HEK293T (cell line): ENCODE measurements at regions not wholly inside any gene's neighbourhood (a gene's known extent, or its start where the extent isn't known, plus 50 kb on each side); places are given as distances from the start of the nearest gene placed in this dataset.

Source experiments
- CTCF ChIA-PET: fragments of 350-600 bp; formaldehyde crosslinking; extraction: SDS; loops from one replicate; lab custom pipeline; 2021; ENCODE audit warnings: antibody characterized with exemption, inconsistent platforms; lab: Yijun Ruan, JAX
- POLR2A ChIA-PET: fragments of 350-600 bp; formaldehyde crosslinking; extraction: SDS; loops from one replicate; lab custom pipeline; 2020; ENCODE audit warnings: antibody characterized with exemption, inconsistent platforms; lab: Yijun Ruan, JAX
- DNase-seq: peaks from one replicate; pipeline ENCODE4 v3.0.0; 2012; ENCODE audit warnings: mixed read lengths; ENCODE audit errors: extremely low spot score
- ARNT ChIP-seq: fragments of 450-650 bp; IDR thresholded peaks from 2 replicates; pipeline ENCODE4 v1.6.1; 2017; ENCODE audit warnings: mild to moderate bottlenecking
- BHLHE40 ChIP-seq: fragments of 450-650 bp; IDR thresholded peaks from 2 replicates; pipeline ENCODE4 v1.6.1; 2016; ENCODE audit warnings: mild to moderate bottlenecking, moderate library complexity, borderline replicate concordance
- CTBP1 ChIP-seq: fragments of 450-650 bp; IDR thresholded peaks from 2 replicates; pipeline ENCODE4 v1.6.1; 2016; ENCODE audit warnings: borderline replicate concordance
- ELF4 ChIP-seq: fragments of 450-650 bp; IDR thresholded peaks from 2 replicates; pipeline ENCODE4 v1.6.1; 2017; ENCODE audit warnings: antibody characterized with exemption
- FOXA1 ChIP-seq: fragments of 450-650 bp; IDR thresholded peaks from 2 replicates; pipeline ENCODE4 v1.6.1; 2016; ENCODE audit warnings: mild to moderate bottlenecking
- FOXK2 ChIP-seq: fragments of 450-650 bp; IDR thresholded peaks from 2 replicates; pipeline ENCODE4 v1.6.1; 2016; ENCODE audit warnings: mild to moderate bottlenecking
- FOXM1 ChIP-seq: fragments of 450-650 bp; IDR thresholded peaks from 2 replicates; pipeline ENCODE4 v1.6.1; 2017; ENCODE audit warnings: mild to moderate bottlenecking, borderline replicate concordance
- HDGF ChIP-seq: fragments of 450-650 bp; IDR thresholded peaks from 2 replicates; pipeline ENCODE4 v1.6.1; 2017; ENCODE audit warnings: antibody characterized with exemption, borderline replicate concordance
- L3MBTL2 ChIP-seq: fragments of 450-650 bp; conservative IDR thresholded peaks from 2 replicates; pipeline ENCODE4 v1.6.1; 2016; ENCODE audit warnings: mild to moderate bottlenecking
- LEF1 ChIP-seq: fragments of 450-650 bp; IDR thresholded peaks from 2 replicates; pipeline ENCODE4 v1.6.1; 2017; ENCODE audit warnings: mild to moderate bottlenecking, borderline replicate concordance
- NFRKB ChIP-seq: fragments of 450-650 bp; IDR thresholded peaks from 2 replicates; pipeline ENCODE4 v1.6.1; 2016; ENCODE audit warnings: mild to moderate bottlenecking, moderate library complexity
- SP1 ChIP-seq: fragments of 450-650 bp; IDR thresholded peaks from 2 replicates; pipeline ENCODE4 v1.6.1; 2017
- SUZ12 ChIP-seq: fragments of 450-650 bp; IDR thresholded peaks from 2 replicates; pipeline ENCODE4 v1.6.1; 2016; ENCODE audit warnings: mild to moderate bottlenecking
- TARDBP ChIP-seq: fragments of 450-650 bp; IDR thresholded peaks from 2 replicates; pipeline ENCODE4 v1.6.1; 2016
- ZNF384 ChIP-seq: fragments of 450-650 bp; IDR thresholded peaks from 2 replicates; pipeline ENCODE4 v1.6.1; 2016
- TF ChIP-seq, protein P1 (sequence below): fragments of 450-650 bp; IDR thresholded peaks from 2 replicates; pipeline ENCODE4 v1.6.1; 2016

- no peak for TF ChIP-seq ARNT
- no peak for TF ChIP-seq LEF1
- TF ChIP-seq ZNF384: no peak
- TF ChIP-seq, protein P1, sequence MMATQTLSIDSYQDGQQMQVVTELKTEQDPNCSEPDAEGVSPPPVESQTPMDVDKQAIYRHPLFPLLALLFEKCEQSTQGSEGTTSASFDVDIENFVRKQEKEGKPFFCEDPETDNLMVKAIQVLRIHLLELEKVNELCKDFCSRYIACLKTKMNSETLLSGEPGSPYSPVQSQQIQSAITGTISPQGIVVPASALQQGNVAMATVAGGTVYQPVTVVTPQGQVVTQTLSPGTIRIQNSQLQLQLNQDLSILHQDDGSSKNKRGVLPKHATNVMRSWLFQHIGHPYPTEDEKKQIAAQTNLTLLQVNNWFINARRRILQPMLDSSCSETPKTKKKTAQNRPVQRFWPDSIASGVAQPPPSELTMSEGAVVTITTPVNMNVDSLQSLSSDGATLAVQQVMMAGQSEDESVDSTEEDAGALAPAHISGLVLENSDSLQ: no peak
- no peak for TF ChIP-seq SP1
- no peak for TF ChIP-seq ELF4
- no peak for TF ChIP-seq CTBP1
- no peak for TF ChIP-seq SUZ12
- ChIA-PET POLR2A (no interaction called here), CTCF (no interaction called here)
- no peak for DNase-seq
Measured at GRCh38 chr12:67562513-67563287, 85.8 kb upstream of the DYRK2 start.

GRCh38 chr12:67568055-67568454, 80.5 kb upstream of the DYRK2 start:
- TF ChIP-seq FOXK2 (no peak), HDGF (no peak), SP1 (no peak), FOXM1 (no peak), TARDBP (no peak), SUZ12 (no peak), NFRKB (no peak)
- POLR2A ChIA-PET: no interaction called here
- CTCF ChIA-PET: no interaction called here
- no peak for DNase-seq

DNA sequence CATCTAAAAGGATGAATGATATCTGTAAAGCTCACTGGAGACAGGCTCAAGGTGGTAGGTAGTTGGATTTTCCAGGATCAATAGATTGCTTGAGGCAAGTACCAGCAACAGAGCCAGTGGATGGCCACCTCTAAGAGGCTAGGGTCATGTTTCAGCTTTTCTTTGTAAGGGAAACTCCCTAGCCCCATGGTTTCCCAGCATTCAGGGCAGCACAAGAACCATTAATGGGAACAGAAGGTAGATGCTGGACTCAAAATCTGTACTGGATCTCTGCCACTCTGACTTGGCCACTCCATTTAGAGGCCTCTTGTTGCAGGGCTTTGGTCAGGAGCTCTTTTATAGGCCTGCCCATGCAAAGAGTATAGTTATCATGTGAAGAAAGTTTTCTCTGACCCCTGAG, 76.1 kb upstream of the DYRK2 start:
- TF ChIP-seq SUZ12 (no peak), ELF4 (no peak), TARDBP (no peak), L3MBTL2 (no peak), BHLHE40 (no peak), FOXK2 (no peak), SP1 (no peak), LEF1 (no peak), FOXM1 (no peak), HDGF (no peak), CTBP1 (no peak), FOXA1 (no peak), ARNT (no peak), ZNF384 (no peak), NFRKB (no peak)
- TF ChIP-seq, protein P1: no peak
- POLR2A ChIA-PET: no interaction called here
- CTCF ChIA-PET: no interaction called here
- DNase-seq: no peak

GRCh38 chr12:67573566-67573965, 75.0 kb upstream of the DYRK2 start:
- no peak for DNase-seq
- ChIA-PET CTCF (no interaction called here), POLR2A (no interaction called here)

DNA sequence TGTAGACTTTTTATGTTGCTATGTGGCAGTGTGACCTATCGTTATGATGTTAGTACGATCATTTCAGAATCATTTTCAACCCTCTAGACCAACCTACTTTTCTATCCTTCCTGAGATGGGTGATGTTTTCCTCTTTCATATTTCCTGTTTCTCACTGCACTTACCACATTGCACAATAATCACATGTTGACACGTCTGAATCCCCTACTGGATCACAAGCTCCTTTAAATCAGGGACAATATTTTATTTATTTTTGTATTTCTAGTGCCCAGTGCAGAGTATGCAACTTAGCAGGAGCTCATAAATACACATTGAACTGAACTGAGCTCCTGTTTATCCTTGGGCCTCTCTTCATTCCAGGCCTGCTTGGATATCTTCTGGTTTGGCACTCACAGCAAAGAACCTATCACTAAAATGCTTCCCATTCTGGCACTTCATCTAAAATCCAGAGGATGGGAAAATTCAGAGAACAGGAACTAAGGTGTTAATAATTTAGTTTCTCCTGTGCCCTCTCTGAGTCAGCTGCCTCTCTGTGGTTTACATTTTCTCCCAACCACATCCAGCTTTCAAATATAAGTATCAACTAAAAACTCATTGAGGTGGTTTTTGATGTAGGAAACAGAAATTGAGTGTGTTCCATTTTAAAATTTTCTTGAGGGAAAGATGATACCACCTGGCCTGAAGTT, 69.4 kb upstream of the DYRK2 start:
- CTCF ChIA-PET: no interaction called here
- DNase-seq: no peak
- TF ChIP-seq FOXM1 (no peak), BHLHE40 (no peak), FOXK2 (no peak), CTBP1 (no peak), TARDBP (no peak), NFRKB (no peak), ZNF384 (no peak), LEF1 (no peak), SUZ12 (no peak), L3MBTL2 (no peak), FOXA1 (no peak), HDGF (no peak), SP1 (no peak), ELF4 (no peak), ARNT (no peak)
- TF ChIP-seq, protein P1: no peak
- POLR2A ChIA-PET: no interaction called here

More at GRCh38 chr12:67573566-67573965, 75.0 kb upstream of the DYRK2 start:
- TF ChIP-seq FOXM1: no peak
- no peak for TF ChIP-seq CTBP1
- TF ChIP-seq SP1: no peak
- TF ChIP-seq BHLHE40: no peak
- TF ChIP-seq HDGF: no peak
- no peak for TF ChIP-seq TARDBP
- TF ChIP-seq FOXK2: no peak
- no peak for TF ChIP-seq NFRKB
- no peak for TF ChIP-seq SUZ12
- TF ChIP-seq ZNF384: no peak
- no peak for TF ChIP-seq LEF1
- TF ChIP-seq L3MBTL2: no peak

DNA sequence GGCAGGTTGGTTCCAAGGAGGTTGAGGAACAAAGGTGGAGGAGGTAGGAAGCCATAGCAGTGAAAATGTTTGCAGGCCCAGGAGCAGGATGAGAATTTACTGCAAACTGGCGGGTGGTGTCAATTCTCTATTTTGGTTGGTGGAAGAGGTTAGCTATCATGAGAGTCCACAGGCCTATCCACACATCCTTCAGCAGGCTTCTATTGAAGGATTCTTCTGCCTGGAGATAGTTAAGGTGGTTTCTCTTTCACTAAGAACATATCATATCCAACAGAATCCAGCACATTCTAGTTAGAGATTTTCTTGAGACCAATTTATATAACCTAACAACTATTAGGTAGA, 68.9 kb upstream of the DYRK2 start:
- no peak for DNase-seq
- ChIA-PET POLR2A (no interaction called here), CTCF (no interaction called here)
- no peak for TF ChIP-seq ELF4
- TF ChIP-seq, protein P1: no peak
- no peak for TF ChIP-seq ARNT
- no peak for TF ChIP-seq SP1
- no peak for TF ChIP-seq FOXK2
- no peak for TF ChIP-seq CTBP1
